A673 (cell line): ENCODE measurements at regions not wholly inside any gene's neighbourhood (a gene's known extent, or its start where the extent isn't known, plus 50 kb on each side); places are given as distances from the start of the nearest gene placed in this dataset.

ENCODE experiments used
- BruUV-seq: library from RNA; stranded (reverse); fragments of 400-500 nt; replicated peaks from 2 replicates; lab custom pipeline; 2021; lab: Mats Ljungman, UMichigan
- CTCF ChIA-PET: fragments of 300-600 bp; sonication (Branson Sonifier 250); formaldehyde crosslinking; loops from one replicate; lab custom pipeline; 2022; ENCODE audit warnings: antibody characterized with exemption; lab: Charles Lee
- POLR2A ChIA-PET: fragments of 300-600 bp; sonication (Branson Sonifier 250); formaldehyde crosslinking; loops from one replicate; lab custom pipeline; 2022; ENCODE audit warnings: antibody characterized with exemption; ENCODE audit not compliant: low non-redundant PET; lab: Charles Lee
- DNase-seq: peaks from one replicate; pipeline ENCODE4 v3.0.0-alpha.2; 2015; ENCODE audit warnings: low spot score
- H3K27ac ChIP-seq: fragments of 200-600 bp; sonication (generic); 2 replicates; pipeline ENCODE4 v1.5.1; 2016; ENCODE audit warnings: mixed run types, low read depth, mild to moderate bottlenecking, mixed read lengths, antibody characterized with exemption, low read length; ENCODE audit not compliant: poor library complexity, severe bottlenecking
- H3K27me3 ChIP-seq: fragments of 200-600 bp; sonication (generic); replicated peaks from 2 replicates; pipeline ENCODE4 v1.6.1; 2017; ENCODE audit warnings: mixed run types, low read depth, mild to moderate bottlenecking, mixed read lengths, antibody characterized with exemption, low read length; ENCODE audit not compliant: insufficient read depth, poor library complexity
- H3K36me3 ChIP-seq: fragments of 200-600 bp; sonication (generic); 2 replicates; pipeline ENCODE4 v1.6.1; 2016; ENCODE audit warnings: mixed run types, mild to moderate bottlenecking, mixed read lengths, antibody characterized with exemption, low read length; ENCODE audit not compliant: insufficient read depth, poor library complexity, severe bottlenecking
- H3K4me1 ChIP-seq: fragments of 200-600 bp; sonication (generic); 2 replicates; pipeline ENCODE4 v1.6.1; 2017; ENCODE audit warnings: mixed run types, mild to moderate bottlenecking, mixed read lengths, antibody characterized with exemption, low read length; ENCODE audit not compliant: insufficient read depth, poor library complexity, severe bottlenecking
- H3K4me3 ChIP-seq: fragments of 200-600 bp; sonication (generic); 2 replicates; pipeline ENCODE4 v1.5.1; 2016; ENCODE audit warnings: low read depth, mixed run types, mild to moderate bottlenecking, mixed read lengths, low read length; ENCODE audit not compliant: poor library complexity, severe bottlenecking
- H3K9me3 ChIP-seq: fragments of 200-600 bp; sonication (generic); 2 replicates; pipeline ENCODE4 v1.6.1; 2016; ENCODE audit warnings: mixed run types, low read depth, mild to moderate bottlenecking, mixed read lengths, antibody characterized with exemption, low read length; ENCODE audit not compliant: poor library complexity, severe bottlenecking
- EZH2 ChIP-seq: fragments of 200-600 bp; sonication (generic); IDR thresholded peaks from 2 replicates; pipeline ENCODE4 v1.6.1; 2017; ENCODE audit warnings: borderline replicate concordance, low read depth, mild to moderate bottlenecking, mixed read lengths, antibody characterized with exemption, low read length; ENCODE audit not compliant: poor library complexity, severe bottlenecking
- intact Hi-C: fragments of 100-400 bp; cut with micrococcal nuclease; formaldehyde crosslinking; loops from one replicate; pipeline ENCODE4 v1.10.0; 2022; ENCODE audit not compliant: unreplicated experiment
- TF ChIP-seq, protein P1 (sequence below): fragments of 300-800, 200-600 bp; sonication (generic); conservative IDR thresholded peaks from 2 replicates; pipeline ENCODE4 v1.5.1; 2017; ENCODE audit warnings: low read depth, mild to moderate bottlenecking, antibody characterized with exemption, low read length, moderate library complexity, mixed read lengths

DNA sequence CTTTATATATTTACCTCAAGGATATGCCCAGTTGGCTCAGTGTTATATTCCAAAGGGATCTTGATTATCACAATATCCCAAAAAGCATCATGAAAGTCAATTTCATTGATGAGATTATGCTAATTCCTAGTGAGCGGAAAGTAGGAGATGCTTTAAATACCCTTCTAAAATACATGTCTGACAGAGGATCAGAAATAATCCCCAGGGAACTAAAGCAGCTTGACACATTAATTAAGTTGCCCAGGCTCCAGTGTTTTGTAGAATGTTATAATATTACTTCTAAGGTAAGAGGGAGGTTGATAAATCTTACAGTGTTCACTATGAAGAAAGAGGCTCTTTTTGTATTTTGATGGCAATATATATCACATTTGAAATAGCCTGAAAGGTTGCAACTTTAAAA is 767.5 kb upstream of the ROBO1 start:
- H3K27ac ChIP-seq, result no peak overlapping the region
- H3K9me3 ChIP-seq, result no peaks in the 10 kb centered on the region
- no peak for TF ChIP-seq EZH2
- TF ChIP-seq, protein P1, sequence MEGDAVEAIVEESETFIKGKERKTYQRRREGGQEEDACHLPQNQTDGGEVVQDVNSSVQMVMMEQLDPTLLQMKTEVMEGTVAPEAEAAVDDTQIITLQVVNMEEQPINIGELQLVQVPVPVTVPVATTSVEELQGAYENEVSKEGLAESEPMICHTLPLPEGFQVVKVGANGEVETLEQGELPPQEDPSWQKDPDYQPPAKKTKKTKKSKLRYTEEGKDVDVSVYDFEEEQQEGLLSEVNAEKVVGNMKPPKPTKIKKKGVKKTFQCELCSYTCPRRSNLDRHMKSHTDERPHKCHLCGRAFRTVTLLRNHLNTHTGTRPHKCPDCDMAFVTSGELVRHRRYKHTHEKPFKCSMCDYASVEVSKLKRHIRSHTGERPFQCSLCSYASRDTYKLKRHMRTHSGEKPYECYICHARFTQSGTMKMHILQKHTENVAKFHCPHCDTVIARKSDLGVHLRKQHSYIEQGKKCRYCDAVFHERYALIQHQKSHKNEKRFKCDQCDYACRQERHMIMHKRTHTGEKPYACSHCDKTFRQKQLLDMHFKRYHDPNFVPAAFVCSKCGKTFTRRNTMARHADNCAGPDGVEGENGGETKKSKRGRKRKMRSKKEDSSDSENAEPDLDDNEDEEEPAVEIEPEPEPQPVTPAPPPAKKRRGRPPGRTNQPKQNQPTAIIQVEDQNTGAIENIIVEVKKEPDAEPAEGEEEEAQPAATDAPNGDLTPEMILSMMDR, result no peak
- H3K4me1 ChIP-seq, result no peaks in the 10 kb centered on the region
- ChIA-PET POLR2A (no interaction called here), CTCF (no interaction called here)
- no TSS peak for BruUV-seq
- intact Hi-C loops, result no loop called here
- peak; percentile 5 for DNase-seq
- H3K27me3 ChIP-seq, result no peaks in the 10 kb centered on the region
- H3K36me3 ChIP-seq, result no peaks in the 10 kb centered on the region
- H3K4me3 ChIP-seq, result no peak overlapping the region

DNA sequence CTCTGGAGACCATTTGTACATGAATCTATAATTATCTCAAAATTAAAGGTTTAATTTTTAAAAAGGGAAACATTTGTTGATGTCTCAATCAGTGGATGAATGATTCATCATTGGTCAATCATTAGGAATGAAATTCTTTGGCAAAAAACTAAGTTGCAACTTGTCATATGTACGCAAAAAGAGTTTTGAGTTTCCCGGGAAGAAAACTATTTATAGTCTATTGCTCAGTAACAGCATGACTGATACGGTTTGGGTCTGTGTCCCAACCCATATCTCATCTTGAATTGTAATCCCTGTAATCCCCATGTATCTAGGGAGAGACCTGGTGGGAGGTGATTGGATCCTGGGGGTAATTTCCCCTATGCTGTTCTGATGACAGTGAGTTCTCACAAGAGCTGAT is 765.8 kb upstream of the ROBO1 start:
- BruUV-seq, result no TSS peak
- no peak overlapping the region for H3K4me3 ChIP-seq
- no peaks in the 10 kb centered on the region for H3K4me1 ChIP-seq
- H3K27me3 ChIP-seq, result no peaks in the 10 kb centered on the region
- no peak for TF ChIP-seq EZH2
- TF ChIP-seq, protein P1, result no peak
- no peak for DNase-seq
- CTCF ChIA-PET, result no interaction called here
- no peaks in the 10 kb centered on the region for H3K9me3 ChIP-seq
- no peaks in the 10 kb centered on the region for H3K36me3 ChIP-seq
- H3K27ac ChIP-seq, result no peak overlapping the region
- POLR2A ChIA-PET, result no interaction called here
- intact Hi-C loops, result no loop called here

GRCh38 chr3:80526153-80526552 is 758.4 kb upstream of the ROBO1 start:
- intact Hi-C loops, result loop anchor here (10.0 kb wide), 1 partner anchor 149 kb away; no protein-coding TSS in a partner anchor
- no peak overlapping the region for H3K27ac ChIP-seq
- ChIA-PET POLR2A (no interaction called here), CTCF (interaction anchor here (0.6 kb wide), 1 partner anchor 338 kb away, joined by 4 read pairs; no protein-coding TSS in a partner anchor)
- H3K4me1 ChIP-seq, result no peaks in the 10 kb centered on the region
- BruUV-seq, result no TSS peak
- H3K4me3 ChIP-seq, result no peak overlapping the region
- H3K36me3 ChIP-seq, result no peaks in the 10 kb centered on the region
- no peaks in the 10 kb centered on the region for H3K9me3 ChIP-seq
- TF ChIP-seq, protein P1, result peak; percentile 60
- TF ChIP-seq EZH2, result no peak
- DNase-seq, result peak; percentile 10
- no peaks in the 10 kb centered on the region for H3K27me3 ChIP-seq
